GM18861 (cell line): ENCODE measurements at regions not wholly inside any gene's neighbourhood (a gene's known extent, or its start where the extent isn't known, plus 50 kb on each side); places are given as distances from the start of the nearest gene placed in this dataset.
"Not testable (repeated sequence)": the region's sequence is repeated elsewhere in the genome, so short reads cannot be mapped to it uniquely, and the experiment has no call there.

Source experiments
- ATAC-seq: cut with Tn5 transposase; IDR thresholded peaks from one replicate; pipeline ENCODE4 v1.9.1; 2021; ENCODE audit not compliant: unreplicated experiment

- ATAC-seq: not testable (repeated sequence)
Observed at GRCh38 chr1:166784646-166785045, 54.6 kb upstream of the POGK start.

- no peak for ATAC-seq
Observed at GRCh38 chr1:166785987-166786386, 53.3 kb upstream of the POGK start.

- ATAC-seq: no peak
Observed at GRCh38 chr1:166789286-166789685, 50.0 kb upstream of the POGK start.
